SK-N-SH treated with all-trans-retinoic acid at 6 μM for 48 hours (cell line): ENCODE measurements at regions not wholly inside any gene's neighbourhood (a gene's known extent, or its start where the extent isn't known, plus 50 kb on each side); places are given as distances from the start of the nearest gene placed in this dataset.
"Not testable (repeated sequence)": the region's sequence is repeated elsewhere in the genome, so short reads cannot be mapped to it uniquely, and the experiment has no call there.

ENCODE experiments used
- ATAC-seq: fragments of 200-7000 bp; cut with Tn5 transposase; 3 replicates; pipeline ENCODE4 v1.9.1; 2020; ENCODE audit warnings: mild to moderate bottlenecking, moderate library complexity
- ARNTL ChIP-seq: fragments of 450-650 bp; formaldehyde crosslinking; IDR thresholded peaks from 2 replicates; pipeline ENCODE4 v1.5.0; 2020; ENCODE audit warnings: low read depth, mild to moderate bottlenecking, moderate library complexity, borderline replicate concordance
- BACH2 ChIP-seq: fragments of 250-450 bp; sonication (Bioruptor Pico); IDR thresholded peaks from 2 replicates; pipeline ENCODE4 v1.9.0; 2021; ENCODE audit warnings: mild to moderate bottlenecking, borderline replicate concordance
- CSDC2 ChIP-seq: fragments of 250-450 bp; sonication (Bioruptor Pico); IDR thresholded peaks from 2 replicates; pipeline ENCODE4 v1.5.0; 2020; ENCODE audit warnings: mild to moderate bottlenecking, moderate library complexity
- GLIS3 ChIP-seq: fragments of 250-450 bp; sonication (Bioruptor Pico); IDR thresholded peaks from 2 replicates; pipeline ENCODE4 v1.5.0; 2020; ENCODE audit warnings: mild to moderate bottlenecking, moderate library complexity
- PPARA ChIP-seq: fragments of 250-450 bp; sonication (Bioruptor Pico); IDR thresholded peaks from 2 replicates; pipeline ENCODE4 v1.5.0; 2020; ENCODE audit warnings: mild to moderate bottlenecking, borderline replicate concordance
- RARB ChIP-seq: fragments of 250-450 bp; sonication (Bioruptor Pico); IDR thresholded peaks from 2 replicates; pipeline ENCODE4 v1.8.0; 2021; ENCODE audit warnings: mild to moderate bottlenecking, moderate library complexity
- SNAI2 ChIP-seq: fragments of 250-450 bp; sonication (Bioruptor Pico); IDR thresholded peaks from 2 replicates; pipeline ENCODE4 v1.5.0; 2020; ENCODE audit warnings: mild to moderate bottlenecking, moderate library complexity
- TCF4 ChIP-seq: fragments of 250-450 bp; sonication (Bioruptor Pico); IDR thresholded peaks from 2 replicates; pipeline ENCODE4 v1.8.0; 2021; ENCODE audit warnings: mild to moderate bottlenecking, moderate library complexity, borderline replicate concordance
- TOX ChIP-seq: fragments of 250-450 bp; sonication (Bioruptor Pico); IDR thresholded peaks from 2 replicates; pipeline ENCODE4 v1.8.0; 2021; ENCODE audit warnings: mild to moderate bottlenecking, moderate library complexity, borderline replicate concordance
- ZC3H10 ChIP-seq: fragments of 250-450 bp; sonication (Bioruptor Pico); IDR thresholded peaks from 2 replicates; pipeline ENCODE4 v1.5.1; 2021; ENCODE audit warnings: mild to moderate bottlenecking, moderate library complexity
- ZFP3 ChIP-seq: fragments of 250-450 bp; sonication (Bioruptor Pico); IDR thresholded peaks from 2 replicates; pipeline ENCODE4 v1.5.0; 2020; ENCODE audit warnings: mild to moderate bottlenecking, moderate library complexity
- ZFP30 ChIP-seq: fragments of 450-650 bp; formaldehyde crosslinking; IDR thresholded peaks from 2 replicates; pipeline ENCODE4 v1.5.0; 2022; ENCODE audit warnings: mild to moderate bottlenecking, moderate library complexity
- ZNF565 ChIP-seq: fragments of 450-650 bp; formaldehyde crosslinking; conservative IDR thresholded peaks from 2 replicates; pipeline ENCODE4 v1.5.0; 2020; ENCODE audit warnings: low read depth, mild to moderate bottlenecking, moderate library complexity
- ZNF70 ChIP-seq: fragments of 450-650 bp; formaldehyde crosslinking; IDR thresholded peaks from 2 replicates; pipeline ENCODE4 v1.5.0; 2020; ENCODE audit warnings: mild to moderate bottlenecking, moderate library complexity
- ZNF8 ChIP-seq: fragments of 450-650 bp; formaldehyde crosslinking; IDR thresholded peaks from 2 replicates; pipeline ENCODE4 v1.5.0; 2020; ENCODE audit warnings: mild to moderate bottlenecking, moderate library complexity
- TF ChIP-seq, protein P1 (sequence below): fragments of 250-450 bp; sonication (Bioruptor Pico); IDR thresholded peaks from 2 replicates; pipeline ENCODE4 v1.5.1; 2021; ENCODE audit warnings: mild to moderate bottlenecking, moderate library complexity
- TF ChIP-seq, protein P2 (sequence below): fragments of 250-450 bp; sonication (Bioruptor Pico); IDR thresholded peaks from 2 replicates; pipeline ENCODE4 v1.8.0; 2021; ENCODE audit warnings: low read depth, mild to moderate bottlenecking, moderate library complexity, borderline replicate concordance
- TF ChIP-seq, protein P3 (sequence below): fragments of 250-450 bp; sonication (Bioruptor Pico); IDR thresholded peaks from 2 replicates; pipeline ENCODE4 v1.5.1; 2020; ENCODE audit warnings: low read depth, mild to moderate bottlenecking, moderate library complexity
- TF ChIP-seq, protein P4 (sequence below): fragments of 250-450 bp; sonication (Bioruptor Pico); IDR thresholded peaks from 2 replicates; pipeline ENCODE4 v1.8.0; 2020; ENCODE audit warnings: mild to moderate bottlenecking, moderate library complexity, borderline replicate concordance

DNA sequence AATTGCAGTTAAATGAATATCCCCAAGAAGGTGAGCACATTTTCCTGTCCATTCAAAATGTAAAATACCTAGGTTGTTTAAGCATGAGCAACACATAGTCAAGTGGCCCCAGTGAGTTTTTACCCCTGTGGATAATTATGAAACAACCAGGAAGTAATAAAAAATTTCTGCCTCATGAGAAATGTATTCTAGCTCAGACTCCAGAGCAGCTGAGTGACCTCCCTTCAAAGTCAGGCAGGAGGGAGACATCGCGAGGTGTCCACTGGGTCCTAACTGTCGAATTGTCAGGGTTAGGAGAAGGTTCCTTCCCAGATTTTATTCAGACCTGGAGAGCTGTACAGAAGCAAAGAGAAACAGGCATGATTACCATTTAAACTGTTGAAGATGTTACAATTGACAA lies 416.6 kb upstream of the SMIM21 start:
- TF ChIP-seq ZNF8 (CRISPR knock-in tag): no peak
- no peak for TF ChIP-seq CSDC2 (CRISPR knock-in tag)
- no peak for TF ChIP-seq TCF4 (CRISPR knock-in tag)
- TF ChIP-seq TOX (CRISPR knock-in tag): no peak
- ATAC-seq: no peak

DNA sequence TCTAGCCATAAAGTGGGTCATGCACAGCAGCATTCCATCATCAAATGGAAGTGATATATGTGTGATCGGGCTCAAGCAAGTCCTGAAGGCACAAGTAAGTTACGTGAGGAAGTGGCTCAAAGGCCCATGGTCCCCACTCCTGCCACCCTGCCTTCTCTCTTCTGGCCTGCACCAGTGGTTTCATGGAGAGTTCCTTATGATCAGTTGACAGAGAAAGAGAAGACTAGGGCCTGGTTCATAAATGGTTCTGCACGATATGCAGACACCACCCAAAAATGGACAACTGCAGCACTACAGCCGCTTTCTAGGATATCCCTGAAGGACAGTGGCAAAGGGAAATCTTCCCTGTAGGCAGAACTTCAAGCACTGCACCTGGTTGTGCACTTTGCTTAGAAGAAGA lies 412.6 kb upstream of the SMIM21 start:
- no peak for TF ChIP-seq TOX (CRISPR knock-in tag)
- no peak for TF ChIP-seq PPARA (CRISPR knock-in tag)
- no peak for TF ChIP-seq ARNTL (CRISPR knock-in tag)
- no peak for TF ChIP-seq ZNF565 (CRISPR knock-in tag)
- no peak for TF ChIP-seq RARB
- TF ChIP-seq, protein P1, sequence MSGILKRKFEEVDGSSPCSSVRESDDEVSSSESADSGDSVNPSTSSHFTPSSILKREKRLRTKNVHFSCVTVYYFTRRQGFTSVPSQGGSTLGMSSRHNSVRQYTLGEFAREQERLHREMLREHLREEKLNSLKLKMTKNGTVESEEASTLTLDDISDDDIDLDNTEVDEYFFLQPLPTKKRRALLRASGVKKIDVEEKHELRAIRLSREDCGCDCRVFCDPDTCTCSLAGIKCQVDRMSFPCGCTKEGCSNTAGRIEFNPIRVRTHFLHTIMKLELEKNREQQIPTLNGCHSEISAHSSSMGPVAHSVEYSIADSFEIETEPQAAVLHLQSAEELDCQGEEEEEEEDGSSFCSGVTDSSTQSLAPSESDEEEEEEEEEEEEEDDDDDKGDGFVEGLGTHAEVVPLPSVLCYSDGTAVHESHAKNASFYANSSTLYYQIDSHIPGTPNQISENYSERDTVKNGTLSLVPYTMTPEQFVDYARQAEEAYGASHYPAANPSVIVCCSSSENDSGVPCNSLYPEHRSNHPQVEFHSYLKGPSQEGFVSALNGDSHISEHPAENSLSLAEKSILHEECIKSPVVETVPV (CRISPR knock-in tag): no peak
- no peak for TF ChIP-seq ZNF8 (CRISPR knock-in tag)
- no peak for TF ChIP-seq BACH2 (CRISPR knock-in tag)
- TF ChIP-seq ZFP3: no peak
- TF ChIP-seq, protein P2, sequence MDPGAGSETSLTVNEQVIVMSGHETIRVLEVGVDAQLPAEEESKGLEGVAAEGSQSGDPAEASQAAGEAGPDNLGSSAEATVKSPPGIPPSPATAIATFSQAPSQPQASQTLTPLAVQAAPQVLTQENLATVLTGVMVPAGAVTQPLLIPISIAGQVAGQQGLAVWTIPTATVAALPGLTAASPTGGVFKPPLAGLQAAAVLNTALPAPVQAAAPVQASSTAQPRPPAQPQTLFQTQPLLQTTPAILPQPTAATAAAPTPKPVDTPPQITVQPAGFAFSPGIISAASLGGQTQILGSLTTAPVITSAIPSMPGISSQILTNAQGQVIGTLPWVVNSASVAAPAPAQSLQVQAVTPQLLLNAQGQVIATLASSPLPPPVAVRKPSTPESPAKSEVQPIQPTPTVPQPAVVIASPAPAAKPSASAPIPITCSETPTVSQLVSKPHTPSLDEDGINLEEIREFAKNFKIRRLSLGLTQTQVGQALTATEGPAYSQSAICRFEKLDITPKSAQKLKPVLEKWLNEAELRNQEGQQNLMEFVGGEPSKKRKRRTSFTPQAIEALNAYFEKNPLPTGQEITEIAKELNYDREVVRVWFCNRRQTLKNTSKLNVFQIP (CRISPR knock-in tag): no peak
- no peak for TF ChIP-seq ZC3H10 (CRISPR knock-in tag)
- TF ChIP-seq GLIS3 (CRISPR knock-in tag): no peak
- TF ChIP-seq CSDC2 (CRISPR knock-in tag): no peak
- ATAC-seq: no peak

DNA sequence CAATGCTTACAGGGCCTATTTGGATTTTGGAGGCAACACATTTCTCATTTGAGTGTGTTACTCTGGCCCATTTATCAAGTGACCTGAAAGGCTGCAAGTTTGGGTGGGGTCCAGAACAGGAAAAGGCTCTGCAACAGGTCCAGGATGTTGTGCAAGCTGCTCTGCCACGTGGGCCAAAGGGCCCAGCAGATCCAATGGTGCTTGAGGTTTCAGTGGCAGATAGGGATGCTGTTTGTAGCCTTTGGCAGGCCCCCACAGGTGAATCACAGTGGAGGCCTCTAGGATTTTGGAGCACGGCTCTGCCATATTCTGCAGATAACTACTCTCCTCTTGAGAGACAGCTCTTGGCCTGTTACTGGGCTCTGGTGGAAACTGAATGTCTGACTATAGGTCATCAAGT lies 412.2 kb upstream of the SMIM21 start:
- ATAC-seq: not testable (repeated sequence)

DNA sequence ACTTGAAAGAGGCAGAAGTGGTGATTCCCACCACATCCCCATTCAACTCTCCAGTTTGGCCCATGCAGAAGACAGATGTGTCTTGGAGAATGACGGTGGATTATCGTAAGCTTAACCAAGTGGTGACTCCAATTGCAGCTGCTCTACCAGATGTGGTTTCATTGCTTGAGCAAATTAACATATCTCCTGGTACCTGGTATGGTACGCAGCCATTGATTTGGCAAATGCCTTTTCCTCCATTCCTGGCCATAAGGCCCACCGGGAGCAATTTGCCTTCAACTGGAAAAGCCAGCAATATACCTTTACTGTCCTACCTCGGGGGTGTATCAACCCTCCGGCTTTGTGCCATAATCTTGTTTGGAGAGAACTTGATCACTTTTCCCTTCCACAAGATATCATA lies 411.5 kb upstream of the SMIM21 start:
- ATAC-seq: no peak
- TF ChIP-seq, protein P2 (CRISPR knock-in tag): no peak
- TF ChIP-seq ZFP3 (no peak), CSDC2 (CRISPR knock-in tag) (no peak), ZFP30 (CRISPR knock-in tag) (no peak), ZNF70 (CRISPR knock-in tag) (no peak), TCF4 (CRISPR knock-in tag) (no peak), RARB (no peak), ZC3H10 (CRISPR knock-in tag) (no peak), ARNTL (CRISPR knock-in tag) (no peak), BACH2 (CRISPR knock-in tag) (no peak), SNAI2 (CRISPR knock-in tag) (no peak)
- TF ChIP-seq, protein P3, sequence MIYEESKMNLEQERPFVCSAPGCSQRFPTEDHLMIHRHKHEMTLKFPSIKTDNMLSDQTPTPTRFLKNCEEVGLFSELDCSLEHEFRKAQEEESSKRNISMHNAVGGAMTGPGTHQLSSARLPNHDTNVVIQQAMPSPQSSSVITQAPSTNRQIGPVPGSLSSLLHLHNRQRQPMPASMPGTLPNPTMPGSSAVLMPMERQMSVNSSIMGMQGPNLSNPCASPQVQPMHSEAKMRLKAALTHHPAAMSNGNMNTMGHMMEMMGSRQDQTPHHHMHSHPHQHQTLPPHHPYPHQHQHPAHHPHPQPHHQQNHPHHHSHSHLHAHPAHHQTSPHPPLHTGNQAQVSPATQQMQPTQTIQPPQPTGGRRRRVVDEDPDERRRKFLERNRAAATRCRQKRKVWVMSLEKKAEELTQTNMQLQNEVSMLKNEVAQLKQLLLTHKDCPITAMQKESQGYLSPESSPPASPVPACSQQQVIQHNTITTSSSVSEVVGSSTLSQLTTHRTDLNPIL (CRISPR knock-in tag): no peak
- TF ChIP-seq, protein P4, sequence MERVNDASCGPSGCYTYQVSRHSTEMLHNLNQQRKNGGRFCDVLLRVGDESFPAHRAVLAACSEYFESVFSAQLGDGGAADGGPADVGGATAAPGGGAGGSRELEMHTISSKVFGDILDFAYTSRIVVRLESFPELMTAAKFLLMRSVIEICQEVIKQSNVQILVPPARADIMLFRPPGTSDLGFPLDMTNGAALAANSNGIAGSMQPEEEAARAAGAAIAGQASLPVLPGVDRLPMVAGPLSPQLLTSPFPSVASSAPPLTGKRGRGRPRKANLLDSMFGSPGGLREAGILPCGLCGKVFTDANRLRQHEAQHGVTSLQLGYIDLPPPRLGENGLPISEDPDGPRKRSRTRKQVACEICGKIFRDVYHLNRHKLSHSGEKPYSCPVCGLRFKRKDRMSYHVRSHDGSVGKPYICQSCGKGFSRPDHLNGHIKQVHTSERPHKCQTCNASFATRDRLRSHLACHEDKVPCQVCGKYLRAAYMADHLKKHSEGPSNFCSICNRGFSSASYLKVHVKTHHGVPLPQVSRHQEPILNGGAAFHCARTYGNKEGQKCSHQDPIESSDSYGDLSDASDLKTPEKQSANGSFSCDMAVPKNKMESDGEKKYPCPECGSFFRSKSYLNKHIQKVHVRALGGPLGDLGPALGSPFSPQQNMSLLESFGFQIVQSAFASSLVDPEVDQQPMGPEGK (CRISPR knock-in tag): no peak
- TF ChIP-seq, protein P1 (CRISPR knock-in tag): no peak
